Panc1 (cell line): ENCODE measurements at regions not wholly inside any gene's neighbourhood (a gene's known extent, or its start where the extent isn't known, plus 50 kb on each side); places are given as distances from the start of the nearest gene placed in this dataset.

ENCODE experiments used
- POLR2AphosphoS5 ChIP-seq: IDR thresholded peaks from 2 replicates; pipeline ENCODE4 v1.6.1; 2012; ENCODE audit warnings: mild to moderate bottlenecking, low read depth, low read length, moderate library complexity
- TF ChIP-seq, protein P1 (sequence below): fragments of 450-650 bp; IDR thresholded peaks from 2 replicates; pipeline ENCODE4 v1.5.1; 2017; ENCODE audit warnings: mild to moderate bottlenecking

- TF ChIP-seq, protein P1, sequence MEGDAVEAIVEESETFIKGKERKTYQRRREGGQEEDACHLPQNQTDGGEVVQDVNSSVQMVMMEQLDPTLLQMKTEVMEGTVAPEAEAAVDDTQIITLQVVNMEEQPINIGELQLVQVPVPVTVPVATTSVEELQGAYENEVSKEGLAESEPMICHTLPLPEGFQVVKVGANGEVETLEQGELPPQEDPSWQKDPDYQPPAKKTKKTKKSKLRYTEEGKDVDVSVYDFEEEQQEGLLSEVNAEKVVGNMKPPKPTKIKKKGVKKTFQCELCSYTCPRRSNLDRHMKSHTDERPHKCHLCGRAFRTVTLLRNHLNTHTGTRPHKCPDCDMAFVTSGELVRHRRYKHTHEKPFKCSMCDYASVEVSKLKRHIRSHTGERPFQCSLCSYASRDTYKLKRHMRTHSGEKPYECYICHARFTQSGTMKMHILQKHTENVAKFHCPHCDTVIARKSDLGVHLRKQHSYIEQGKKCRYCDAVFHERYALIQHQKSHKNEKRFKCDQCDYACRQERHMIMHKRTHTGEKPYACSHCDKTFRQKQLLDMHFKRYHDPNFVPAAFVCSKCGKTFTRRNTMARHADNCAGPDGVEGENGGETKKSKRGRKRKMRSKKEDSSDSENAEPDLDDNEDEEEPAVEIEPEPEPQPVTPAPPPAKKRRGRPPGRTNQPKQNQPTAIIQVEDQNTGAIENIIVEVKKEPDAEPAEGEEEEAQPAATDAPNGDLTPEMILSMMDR, result no peak
- TF ChIP-seq POLR2AphosphoS5, result no peak
Measured at GRCh38 chr5:114636271-114636670, 274.4 kb downstream of the KCNN2 start.
